ENCODE measurements at regions not wholly inside any gene's neighbourhood (a gene's known extent, or its start where the extent isn't known, plus 50 kb on each side); places are given as distances from the start of the nearest gene placed in this dataset.

GRCh38 chr13:88118952-88119351 lies 447.8 kb downstream of the SLITRK5 start:
- 91 to 94% methylated on average over 3 of the region's 3 CpGs for WGBS, 2 donors
- intact Hi-C loops (cut with DNase I): no loop called here
- Histone ChIP-seq H3K4me3 (replicated peaks in 1 of 3) (no peak overlapping the region), H3K4me1 (no peaks in the 10 kb centered on the region), H3K36me3 (no peaks in the 10 kb centered on the region), H3K27me3 (no peaks in the 10 kb centered on the region), H3K27ac (no peak overlapping the region), H3K9me3 (no peaks in the 10 kb centered on the region)
- no peak for TF ChIP-seq POLR2A (IDR thresholded peaks at IDR 0.05)
- TF ChIP-seq, protein P1, sequence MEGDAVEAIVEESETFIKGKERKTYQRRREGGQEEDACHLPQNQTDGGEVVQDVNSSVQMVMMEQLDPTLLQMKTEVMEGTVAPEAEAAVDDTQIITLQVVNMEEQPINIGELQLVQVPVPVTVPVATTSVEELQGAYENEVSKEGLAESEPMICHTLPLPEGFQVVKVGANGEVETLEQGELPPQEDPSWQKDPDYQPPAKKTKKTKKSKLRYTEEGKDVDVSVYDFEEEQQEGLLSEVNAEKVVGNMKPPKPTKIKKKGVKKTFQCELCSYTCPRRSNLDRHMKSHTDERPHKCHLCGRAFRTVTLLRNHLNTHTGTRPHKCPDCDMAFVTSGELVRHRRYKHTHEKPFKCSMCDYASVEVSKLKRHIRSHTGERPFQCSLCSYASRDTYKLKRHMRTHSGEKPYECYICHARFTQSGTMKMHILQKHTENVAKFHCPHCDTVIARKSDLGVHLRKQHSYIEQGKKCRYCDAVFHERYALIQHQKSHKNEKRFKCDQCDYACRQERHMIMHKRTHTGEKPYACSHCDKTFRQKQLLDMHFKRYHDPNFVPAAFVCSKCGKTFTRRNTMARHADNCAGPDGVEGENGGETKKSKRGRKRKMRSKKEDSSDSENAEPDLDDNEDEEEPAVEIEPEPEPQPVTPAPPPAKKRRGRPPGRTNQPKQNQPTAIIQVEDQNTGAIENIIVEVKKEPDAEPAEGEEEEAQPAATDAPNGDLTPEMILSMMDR (IDR thresholded peaks at IDR 0.05): no peak
- DNase-seq: no peak

DNA sequence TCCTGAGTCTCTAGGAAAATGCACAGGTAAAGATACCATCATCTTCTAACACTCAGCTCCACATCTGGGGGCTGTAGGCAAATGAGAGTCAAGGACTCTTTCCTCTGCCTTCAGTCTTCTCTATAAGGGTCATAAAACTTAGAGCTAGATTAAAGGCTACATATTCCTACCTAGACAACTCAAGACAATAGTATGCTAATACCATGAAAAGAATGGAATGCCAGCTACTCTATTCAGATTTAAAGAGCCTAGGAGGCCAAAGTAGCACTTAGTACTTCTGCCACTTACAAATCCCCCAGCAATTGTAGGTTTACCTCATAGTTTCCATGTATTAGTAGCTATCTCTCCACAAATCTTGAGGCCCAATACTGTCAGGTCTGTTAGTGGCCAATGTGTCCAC lies 453.0 kb downstream of the SLITRK5 start:
- TF ChIP-seq POLR2A (IDR thresholded peaks at IDR 0.05): no peak
- TF ChIP-seq, protein P1 (IDR thresholded peaks at IDR 0.05): no peak
- no peaks in the 10 kb centered on the region for H3K36me3 ChIP-seq
- intact Hi-C loops (cut with DNase I): no loop called here
- no peak overlapping the region for H3K27ac ChIP-seq
- H3K9me3 ChIP-seq: no peaks in the 10 kb centered on the region
- no peaks in the 10 kb centered on the region for H3K4me1 ChIP-seq
- H3K4me3 ChIP-seq (replicated peaks in 1 of 3): no peak overlapping the region
- DNase-seq: no peak
- H3K27me3 ChIP-seq: no peaks in the 10 kb centered on the region

DNA sequence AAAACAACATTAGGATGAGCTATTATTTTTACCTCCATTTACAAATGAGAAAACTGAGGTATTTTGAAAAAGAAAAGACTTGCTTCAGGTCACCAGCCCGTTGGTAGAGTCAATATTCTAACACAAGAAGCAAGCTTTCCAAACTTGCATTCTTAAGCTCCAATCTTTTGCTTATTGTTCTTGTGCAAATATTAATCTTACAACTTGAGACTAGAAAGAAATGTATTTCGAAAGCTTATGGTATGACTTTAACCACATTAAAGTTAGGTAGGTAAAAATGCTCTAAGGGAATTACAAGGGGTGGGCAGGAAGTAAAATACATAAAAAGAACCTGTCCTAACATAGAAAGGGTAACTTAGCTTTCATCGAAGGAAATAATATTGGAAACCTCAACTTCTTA lies 453.9 kb downstream of the SLITRK5 start:
- H3K27ac ChIP-seq: no peak overlapping the region
- H3K4me1 ChIP-seq: no peaks in the 10 kb centered on the region
- H3K36me3 ChIP-seq: no peaks in the 10 kb centered on the region
- H3K4me3 ChIP-seq (replicated peaks in 1 of 3): no peak overlapping the region
- 79 to 86% methylated on average over 3 of the region's 3 CpGs for WGBS, 2 donors
- intact Hi-C loops (cut with DNase I): no loop called here
- no peak for TF ChIP-seq POLR2A (IDR thresholded peaks at IDR 0.05)
- TF ChIP-seq, protein P1 (IDR thresholded peaks at IDR 0.05): no peak
- no peaks in the 10 kb centered on the region for H3K9me3 ChIP-seq
- DNase-seq: no peak
- H3K27me3 ChIP-seq: no peaks in the 10 kb centered on the region

GRCh38 chr13:88136098-88136790 lies 465.1 kb downstream of the SLITRK5 start:
- H3K9me3 ChIP-seq: no peaks in the 10 kb centered on the region
- DNase-seq: no peak
- H3K36me3 ChIP-seq: no peaks in the 10 kb centered on the region
- no peak overlapping the region for H3K4me3 ChIP-seq (replicated peaks in 1 of 3)
- H3K4me1 ChIP-seq: no peaks in the 10 kb centered on the region
- H3K27me3 ChIP-seq: no peaks in the 10 kb centered on the region
- no peak overlapping the region for H3K27ac ChIP-seq
- TF ChIP-seq, protein P1 (IDR thresholded peaks at IDR 0.05): no peak
- TF ChIP-seq POLR2A (IDR thresholded peaks at IDR 0.05): no peak
- 95% methylated on average over 16 to 25 of the region's 27 CpGs for WGBS, 2 donors
- intact Hi-C loops (cut with DNase I): no loop called here

- Histone ChIP-seq H3K4me1 (no peaks in the 10 kb centered on the region), H3K36me3 (no peaks in the 10 kb centered on the region), H3K27ac (no peak overlapping the region), H3K4me3 (replicated peaks in 1 of 3) (no peak overlapping the region), H3K27me3 (no peaks in the 10 kb centered on the region), H3K9me3 (no peaks in the 10 kb centered on the region)
- TF ChIP-seq, protein P1 (IDR thresholded peaks at IDR 0.05): no peak
- TF ChIP-seq POLR2A (IDR thresholded peaks at IDR 0.05): no peak
- DNase-seq: no peak
- intact Hi-C loops (cut with DNase I): no loop called here
- WGBS, 2 donors: 54 to 57% methylated on average over 3 of the region's 3 CpGs
Observed at GRCh38 chr13:88142653-88143052, 471.5 kb downstream of the SLITRK5 start.

Measured in thyroid gland (tissue), 4 donors.